Mesendoderm (in vitro differentiated cells): ENCODE measurements at regions not wholly inside any gene's neighbourhood (a gene's known extent, or its start where the extent isn't known, plus 50 kb on each side); places are given as distances from the start of the nearest gene placed in this dataset.
A peak's percentile ranks its signal among the peaks of the same experiment; 100 is the strongest.

Source experiments
- DNase-seq: peaks from one replicate; pipeline ENCODE4 v3.0.0; 2013
- H2AK5ac ChIP-seq: 2 replicates; pipeline ENCODE4 v1.6.1; 2013; ENCODE audit warnings: low read length, inconsistent platforms
- H2BK120ac ChIP-seq: 2 replicates; pipeline ENCODE4 v1.6.1; 2013; ENCODE audit warnings: low read depth, mild to moderate bottlenecking, low read length, moderate library complexity, mixed read lengths
- H2BK15ac ChIP-seq: replicated peaks from 2 replicates; pipeline ENCODE4 v1.6.1; 2013; ENCODE audit warnings: low read depth, mild to moderate bottlenecking, moderate library complexity
- H2BK5ac ChIP-seq: 2 replicates; pipeline ENCODE4 v1.6.1; 2013; ENCODE audit warnings: low read length, inconsistent platforms
- H3K18ac ChIP-seq: 2 replicates; pipeline ENCODE4 v1.6.1; 2013; ENCODE audit warnings: mild to moderate bottlenecking, low read length, mixed read lengths
- H3K23ac ChIP-seq: one replicate; pipeline ENCODE4 v1.6.1; 2013; ENCODE audit warnings: low read length
- H3K27ac ChIP-seq: 2 replicates; pipeline ENCODE4 v1.5.1; 2013; ENCODE audit warnings: low read depth, mild to moderate bottlenecking, inconsistent platforms, low read length, moderate library complexity
- H3K27me3 ChIP-seq: 2 replicates; pipeline ENCODE4 v1.6.1; 2013; ENCODE audit warnings: low read length, control low read depth, mild to moderate bottlenecking, inconsistent platforms; ENCODE audit not compliant: insufficient read depth, poor library complexity
- H3K36me3 ChIP-seq: 2 replicates; pipeline ENCODE4 v1.6.1; 2013; ENCODE audit warnings: low read length, inconsistent platforms; ENCODE audit not compliant: control insufficient read depth, insufficient read depth
- H3K4ac ChIP-seq: one replicate; pipeline ENCODE4 v1.6.1; 2013; ENCODE audit warnings: low read depth, mild to moderate bottlenecking, low read length, moderate library complexity
- H3K4me1 ChIP-seq: 2 replicates; pipeline ENCODE4 v1.6.1; 2013; ENCODE audit warnings: low read depth, low read length, inconsistent platforms; ENCODE audit not compliant: control insufficient read depth
- H3K4me2 ChIP-seq: 2 replicates; pipeline ENCODE4 v1.6.1; 2013; ENCODE audit warnings: low read length
- H3K4me3 ChIP-seq: 2 replicates; pipeline ENCODE4 v1.5.1; 2013; ENCODE audit warnings: mild to moderate bottlenecking, low read length
- H3K56ac ChIP-seq: one replicate; pipeline ENCODE4 v1.6.1; 2013; ENCODE audit warnings: low read length
- H3K79me1 ChIP-seq: 2 replicates; pipeline ENCODE4 v1.6.1; 2013; ENCODE audit warnings: low read length, inconsistent platforms
- H3K79me2 ChIP-seq: 2 replicates; pipeline ENCODE4 v1.6.1; 2013; ENCODE audit warnings: mild to moderate bottlenecking, low read length; ENCODE audit not compliant: control insufficient read depth, insufficient read depth
- H3K9ac ChIP-seq: 2 replicates; pipeline ENCODE4 v1.6.1; 2013; ENCODE audit warnings: low read length, inconsistent platforms
- H4K5ac ChIP-seq: one replicate; pipeline ENCODE4 v1.6.1; 2013; ENCODE audit warnings: low read length
- H4K8ac ChIP-seq: one replicate; pipeline ENCODE4 v1.6.1; 2013; ENCODE audit warnings: low read depth, mild to moderate bottlenecking, control low read depth, low read length, moderate library complexity
- WGBS: extraction: QIAGEN DNeasy Blood & Tissue Kit; methylation state at CpG from one replicate; pipeline ENCODE4 v1.1.7; 2013; ENCODE audit warnings: low lambda C conversion rate, missing lambda C conversion rate; ENCODE audit not compliant: insufficient coverage; ENCODE audit errors: extremely low coverage; 5-methylcytosine and 5-hydroxymethylcytosine counted together

DNA sequence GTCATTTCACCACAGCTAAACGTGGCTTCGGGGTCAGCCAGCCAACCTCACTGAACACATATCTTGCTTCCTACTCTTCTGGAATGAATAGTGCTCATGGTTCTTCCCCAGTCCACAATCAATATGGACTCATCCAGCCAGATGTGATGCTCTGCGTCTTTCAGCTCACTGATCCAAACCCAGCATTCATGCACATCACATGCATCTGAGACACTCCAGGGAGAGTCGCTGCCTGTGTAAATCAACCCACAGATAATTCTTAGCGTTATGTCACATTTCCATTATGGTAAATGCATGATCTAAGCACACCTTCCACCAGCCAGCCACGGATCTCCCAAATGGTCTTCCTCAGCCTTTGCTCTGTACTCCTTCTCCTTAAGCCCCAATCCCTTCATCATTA lies 306.7 kb upstream of the CHAC2 start:
- no CpG with 5 or more reads among the region's 6 CpGs for WGBS
- no peak overlapping the region for H3K27ac ChIP-seq
- no peak overlapping the region for H2BK15ac ChIP-seq

DNA sequence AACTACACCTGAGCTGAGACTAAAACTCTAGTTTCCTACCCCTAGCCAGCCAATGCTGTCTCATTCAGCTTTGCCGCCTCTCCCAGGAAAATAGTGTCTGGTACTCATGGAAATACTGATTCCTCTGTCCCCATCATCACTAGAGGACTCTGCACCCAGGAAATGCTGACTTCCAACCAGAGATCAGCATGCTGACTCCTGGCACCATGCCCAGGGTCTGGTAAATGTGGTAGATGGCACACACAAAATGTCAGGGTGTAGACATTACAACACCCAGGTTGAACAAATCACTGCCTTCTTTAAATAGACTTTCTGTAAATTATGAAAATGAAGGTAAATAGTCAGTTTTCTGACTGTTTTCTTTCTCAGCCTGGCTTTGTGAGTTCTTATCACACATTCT lies 307.3 kb upstream of the CHAC2 start:
- Histone ChIP-seq H3K18ac (no peak overlapping the region), H3K36me3 (no peaks in the 10 kb centered on the region), H2BK5ac (no peak overlapping the region), H3K27me3 (no peaks in the 10 kb centered on the region), H3K4me2 (no peak overlapping the region), H4K5ac (no peak overlapping the region), H3K79me2 (no peaks in the 10 kb centered on the region), H4K8ac (no peak overlapping the region), H3K79me1 (no peaks in the 10 kb centered on the region), H3K9ac (no peak overlapping the region), H3K4me1 (no peaks in the 10 kb centered on the region), H2BK15ac (no peak overlapping the region), H3K56ac (no peak overlapping the region), H3K27ac (no peak overlapping the region), H3K23ac (no peak overlapping the region), H2BK120ac (no peak overlapping the region), H3K4ac (no peak overlapping the region), H2AK5ac (no peak overlapping the region), H3K4me3 (no peak overlapping the region)
- WGBS: no CpG with 5 or more reads among the region's 1 CpG
- no peak for DNase-seq

More for the DNA sequence above, 306.7 kb upstream of the CHAC2 start:
- no peak overlapping the region for H3K4ac ChIP-seq
- no peak overlapping the region for H3K4me3 ChIP-seq
- H2BK120ac ChIP-seq: no peak overlapping the region
- H2AK5ac ChIP-seq: no peak overlapping the region
- no peak overlapping the region for H3K4me2 ChIP-seq
- no peaks in the 10 kb centered on the region for H3K79me2 ChIP-seq
- no peak overlapping the region for H3K9ac ChIP-seq
- no peak overlapping the region for H3K18ac ChIP-seq
- no peak overlapping the region for H3K23ac ChIP-seq
- no peaks in the 10 kb centered on the region for H3K79me1 ChIP-seq
- no peak overlapping the region for H2BK5ac ChIP-seq
- H3K56ac ChIP-seq: no peak overlapping the region
- H4K5ac ChIP-seq: no peak overlapping the region
- H4K8ac ChIP-seq: no peak overlapping the region
- no peaks in the 10 kb centered on the region for H3K36me3 ChIP-seq
- H3K27me3 ChIP-seq: no peaks in the 10 kb centered on the region
- no peaks in the 10 kb centered on the region for H3K4me1 ChIP-seq
- DNase-seq: no peak

DNA sequence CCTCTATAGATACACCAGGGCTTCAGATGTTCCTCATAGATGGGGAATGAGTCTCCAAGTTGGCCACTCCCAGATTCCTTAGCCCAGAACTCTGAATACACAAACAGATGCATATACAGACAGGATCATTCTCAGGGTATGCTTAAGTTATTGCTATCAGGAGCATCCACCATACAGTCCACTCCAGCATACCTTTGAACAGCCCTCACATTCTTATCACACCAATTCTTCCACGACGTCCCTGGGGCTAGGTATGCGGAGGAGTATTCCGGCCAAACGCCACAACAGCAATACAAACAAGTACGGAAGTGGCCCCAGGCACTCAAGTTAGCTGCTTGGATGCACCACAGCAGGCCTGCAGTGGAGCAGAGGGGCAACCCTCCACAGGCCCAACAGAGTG lies 312.5 kb upstream of the CHAC2 start:
- Histone ChIP-seq H3K4me3 (no peak overlapping the region), H3K27ac (no peak overlapping the region), H3K4me2 (no peak overlapping the region), H3K56ac (no peak overlapping the region), H3K36me3 (no peaks in the 10 kb centered on the region), H3K18ac (no peak overlapping the region), H2BK15ac (no peak overlapping the region), H3K27me3 (no peaks in the 10 kb centered on the region), H2BK120ac (no peak overlapping the region), H4K5ac (no peak overlapping the region), H3K79me2 (no peaks in the 10 kb centered on the region), H2AK5ac (no peak overlapping the region), H2BK5ac (no peak overlapping the region), H3K9ac (no peak overlapping the region), H3K4me1 (no peaks in the 10 kb centered on the region), H3K23ac (no peak overlapping the region), H4K8ac (no peak overlapping the region), H3K79me1 (no peaks in the 10 kb centered on the region), H3K4ac (no peak overlapping the region)
- no CpG with 5 or more reads among the region's 6 CpGs for WGBS
- DNase-seq: peak; percentile 73

DNA sequence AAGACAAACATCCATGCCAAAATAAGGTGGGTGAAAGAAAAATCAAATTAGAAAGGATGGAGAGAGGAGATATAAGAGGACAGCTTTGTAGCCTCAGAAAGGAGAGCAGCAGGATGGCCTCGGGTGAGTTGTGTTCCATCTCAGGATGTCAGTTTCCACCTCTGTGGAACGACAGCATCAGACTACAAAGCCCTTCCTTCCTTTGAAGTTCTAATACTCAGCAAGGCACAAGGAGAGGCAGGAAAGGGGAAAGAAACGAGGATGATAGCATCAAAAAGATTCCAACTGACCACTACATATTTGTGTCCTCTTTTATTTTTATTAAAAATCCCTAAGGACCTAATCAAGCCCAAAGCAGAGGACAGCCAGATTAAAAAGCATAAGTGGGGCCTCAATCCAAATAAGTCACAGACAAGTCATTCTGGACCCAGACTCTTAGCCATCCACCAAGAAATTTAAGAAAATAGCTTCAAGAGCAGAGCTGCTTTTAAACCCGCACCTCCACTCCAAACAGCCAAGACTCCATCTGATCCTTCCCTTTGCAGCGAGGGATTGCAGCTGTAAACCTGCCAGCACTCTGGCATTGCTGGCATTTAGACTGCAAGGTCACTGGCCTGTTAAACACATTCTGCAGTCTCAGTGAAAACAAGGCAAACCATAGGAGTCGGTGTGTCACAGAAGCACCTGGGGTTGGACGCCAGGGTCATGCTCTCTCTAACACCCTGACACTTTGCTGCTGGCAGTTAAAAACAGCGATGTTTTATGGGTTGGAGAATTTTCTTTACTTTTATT lies 314.5 kb upstream of the CHAC2 start:
- Histone ChIP-seq H3K79me2 (no peaks in the 10 kb centered on the region), H3K79me1 (no peaks in the 10 kb centered on the region), H3K27ac (no peak overlapping the region), H3K23ac (no peak overlapping the region), H3K36me3 (no peaks in the 10 kb centered on the region), H4K8ac (no peak overlapping the region), H2BK5ac (no peak overlapping the region), H2BK15ac (no peak overlapping the region), H3K18ac (no peak overlapping the region), H3K9ac (no peak overlapping the region), H2AK5ac (no peak overlapping the region), H4K5ac (no peak overlapping the region), H2BK120ac (no peak overlapping the region), H3K27me3 (no peaks in the 10 kb centered on the region), H3K4me3 (no peak overlapping the region), H3K4ac (no peak overlapping the region), H3K4me2 (no peak overlapping the region), H3K4me1 (peaks cover 1% of the 10 kb centered on the region), H3K56ac (peak overlapping the region; percentile 25)
- WGBS: no CpG with 5 or more reads among the region's 8 CpGs
- no peak for DNase-seq

DNA sequence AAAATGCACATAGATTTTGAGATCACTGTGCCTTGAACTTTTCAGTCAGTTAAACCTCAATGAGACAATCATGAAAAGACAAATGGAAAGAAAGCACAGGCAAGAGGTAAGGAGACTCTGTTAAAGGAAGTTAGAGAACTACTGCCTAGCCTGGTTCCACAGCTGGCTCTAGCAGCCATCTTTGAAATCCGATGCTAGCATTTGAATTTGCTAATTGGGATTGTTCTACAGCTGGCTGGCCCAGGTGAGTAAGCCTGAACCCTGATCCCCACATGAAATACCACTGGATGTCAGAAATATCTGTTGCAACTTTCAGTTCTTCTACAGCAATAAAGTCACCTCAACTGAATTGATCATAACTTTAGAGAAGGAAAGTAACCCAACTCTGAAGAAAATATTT lies 315.2 kb upstream of the CHAC2 start:
- no peak overlapping the region for H2BK120ac ChIP-seq
- H3K18ac ChIP-seq: no peak overlapping the region
- no peak for DNase-seq
- H3K4me3 ChIP-seq: no peak overlapping the region
- H3K4me2 ChIP-seq: no peak overlapping the region
- no CpG with 5 or more reads among the region's 1 CpG for WGBS
- H3K27ac ChIP-seq: no peak overlapping the region
- H2AK5ac ChIP-seq: no peak overlapping the region
- no peak overlapping the region for H3K23ac ChIP-seq
- no peak overlapping the region for H3K9ac ChIP-seq
- H3K56ac ChIP-seq: no peak overlapping the region
- peaks cover 1% of the 10 kb centered on the region for H3K4me1 ChIP-seq
- H2BK5ac ChIP-seq: no peak overlapping the region
- no peak overlapping the region for H4K8ac ChIP-seq
- H3K27me3 ChIP-seq: no peaks in the 10 kb centered on the region
- no peak overlapping the region for H3K4ac ChIP-seq
- no peak overlapping the region for H4K5ac ChIP-seq
- H2BK15ac ChIP-seq: no peak overlapping the region
- H3K36me3 ChIP-seq: no peaks in the 10 kb centered on the region
- H3K79me1 ChIP-seq: no peaks in the 10 kb centered on the region
- H3K79me2 ChIP-seq: no peaks in the 10 kb centered on the region

DNA sequence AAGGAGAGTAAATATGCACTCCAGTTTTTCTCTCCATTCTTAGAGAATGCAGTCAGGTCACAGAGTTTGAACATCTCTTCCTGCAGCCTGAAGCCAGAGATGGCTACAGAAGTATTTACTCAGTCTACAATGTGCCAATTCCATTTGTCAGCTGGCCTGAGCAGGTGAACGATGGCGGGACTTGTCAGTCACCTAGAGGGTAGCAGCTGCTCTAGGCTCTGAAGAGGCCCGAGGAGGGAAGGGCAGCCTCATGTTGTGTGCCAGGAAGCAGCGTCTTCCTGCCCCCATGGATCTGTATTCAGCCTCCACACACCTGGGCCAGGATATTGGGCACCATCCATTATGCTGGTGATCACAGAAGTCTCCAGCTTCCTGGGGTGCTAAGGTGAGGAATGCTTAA lies 316.7 kb upstream of the CHAC2 start:
- Histone ChIP-seq H3K79me2 (no peaks in the 10 kb centered on the region), H3K18ac (no peak overlapping the region), H3K4me1 (peaks cover 1% of the 10 kb centered on the region), H3K4me2 (no peak overlapping the region), H3K27ac (no peak overlapping the region), H3K79me1 (no peaks in the 10 kb centered on the region), H2BK15ac (no peak overlapping the region), H3K9ac (no peak overlapping the region), H3K56ac (no peak overlapping the region), H2BK120ac (no peak overlapping the region), H3K4ac (no peak overlapping the region), H2AK5ac (no peak overlapping the region), H3K23ac (no peak overlapping the region), H2BK5ac (no peak overlapping the region), H3K36me3 (no peaks in the 10 kb centered on the region), H4K5ac (no peak overlapping the region), H3K27me3 (no peaks in the 10 kb centered on the region), H4K8ac (no peak overlapping the region), H3K4me3 (no peak overlapping the region)
- no CpG with 5 or more reads among the region's 4 CpGs for WGBS
- DNase-seq: no peak
